Nephron progenitor cell (in vitro differentiated cells): ENCODE measurements at regions not wholly inside any gene's neighbourhood (a gene's known extent, or its start where the extent isn't known, plus 50 kb on each side); places are given as distances from the start of the nearest gene placed in this dataset.

Experiments used
- DNase-seq: peaks from one replicate; pipeline ENCODE4 v3.0.0; 2021
- H3K27ac Mint-ChIP-seq: 2 replicates; pipeline ENCODE4 v1.8.0; 2021; ENCODE audit warnings: mild to moderate bottlenecking, moderate library complexity, mixed read lengths
- H3K27me3 Mint-ChIP-seq: 2 replicates; pipeline ENCODE4 v1.8.0; 2021; ENCODE audit warnings: mild to moderate bottlenecking, low read depth, mixed read lengths; ENCODE audit not compliant: poor library complexity
- H3K36me3 Mint-ChIP-seq: 2 replicates; pipeline ENCODE4 v1.8.0; 2021; ENCODE audit warnings: low read depth, mixed read lengths
- H3K4me1 Mint-ChIP-seq: 2 replicates; pipeline ENCODE4 v1.8.0; 2021; ENCODE audit warnings: mixed read lengths
- H3K4me3 Mint-ChIP-seq: 2 replicates; pipeline ENCODE4 v1.8.0; 2021; ENCODE audit warnings: mild to moderate bottlenecking, moderate library complexity, mixed read lengths
- H3K9me3 Mint-ChIP-seq: 2 replicates; pipeline ENCODE4 v1.8.0; 2021; ENCODE audit warnings: mild to moderate bottlenecking, moderate library complexity, mixed read lengths
- TF ChIP-seq, protein P1 (sequence below): fragments of 200-600 bp; sonication (generic); IDR thresholded peaks from 2 replicates; pipeline ENCODE4 v1.5.0; 2021; ENCODE audit warnings: antibody characterized with exemption

DNA sequence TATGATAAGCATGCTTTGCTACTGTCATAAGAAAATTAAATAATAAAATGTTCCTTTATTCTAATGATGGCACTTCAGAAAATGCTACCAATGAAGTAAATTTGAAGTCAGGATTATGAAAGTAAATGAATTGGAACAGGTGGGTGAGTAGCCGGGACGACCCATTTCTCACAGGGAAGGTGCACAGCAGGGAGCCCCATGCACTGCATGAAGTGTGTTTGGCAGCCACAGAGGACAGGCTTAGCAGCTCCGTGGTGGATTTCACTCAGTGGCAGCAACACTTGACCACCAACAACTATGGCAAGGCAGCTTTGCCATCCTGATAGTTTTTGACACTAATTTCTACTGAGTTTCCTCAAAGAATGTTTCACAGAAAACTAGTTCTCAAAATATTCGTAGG lies 146.3 kb downstream of the ATL2 start:
- H3K27me3 Mint-ChIP-seq, result peaks cover 8% of the 10 kb centered on the region
- TF ChIP-seq, protein P1, sequence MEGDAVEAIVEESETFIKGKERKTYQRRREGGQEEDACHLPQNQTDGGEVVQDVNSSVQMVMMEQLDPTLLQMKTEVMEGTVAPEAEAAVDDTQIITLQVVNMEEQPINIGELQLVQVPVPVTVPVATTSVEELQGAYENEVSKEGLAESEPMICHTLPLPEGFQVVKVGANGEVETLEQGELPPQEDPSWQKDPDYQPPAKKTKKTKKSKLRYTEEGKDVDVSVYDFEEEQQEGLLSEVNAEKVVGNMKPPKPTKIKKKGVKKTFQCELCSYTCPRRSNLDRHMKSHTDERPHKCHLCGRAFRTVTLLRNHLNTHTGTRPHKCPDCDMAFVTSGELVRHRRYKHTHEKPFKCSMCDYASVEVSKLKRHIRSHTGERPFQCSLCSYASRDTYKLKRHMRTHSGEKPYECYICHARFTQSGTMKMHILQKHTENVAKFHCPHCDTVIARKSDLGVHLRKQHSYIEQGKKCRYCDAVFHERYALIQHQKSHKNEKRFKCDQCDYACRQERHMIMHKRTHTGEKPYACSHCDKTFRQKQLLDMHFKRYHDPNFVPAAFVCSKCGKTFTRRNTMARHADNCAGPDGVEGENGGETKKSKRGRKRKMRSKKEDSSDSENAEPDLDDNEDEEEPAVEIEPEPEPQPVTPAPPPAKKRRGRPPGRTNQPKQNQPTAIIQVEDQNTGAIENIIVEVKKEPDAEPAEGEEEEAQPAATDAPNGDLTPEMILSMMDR, result no peak
- DNase-seq, result no peak
- no peak overlapping the region for H3K4me3 Mint-ChIP-seq
- no peaks in the 10 kb centered on the region for H3K4me1 Mint-ChIP-seq
- no peak overlapping the region for H3K27ac Mint-ChIP-seq
- H3K36me3 Mint-ChIP-seq, result peaks cover 7% of the 10 kb centered on the region
- peaks cover 13% of the 10 kb centered on the region for H3K9me3 Mint-ChIP-seq

DNA sequence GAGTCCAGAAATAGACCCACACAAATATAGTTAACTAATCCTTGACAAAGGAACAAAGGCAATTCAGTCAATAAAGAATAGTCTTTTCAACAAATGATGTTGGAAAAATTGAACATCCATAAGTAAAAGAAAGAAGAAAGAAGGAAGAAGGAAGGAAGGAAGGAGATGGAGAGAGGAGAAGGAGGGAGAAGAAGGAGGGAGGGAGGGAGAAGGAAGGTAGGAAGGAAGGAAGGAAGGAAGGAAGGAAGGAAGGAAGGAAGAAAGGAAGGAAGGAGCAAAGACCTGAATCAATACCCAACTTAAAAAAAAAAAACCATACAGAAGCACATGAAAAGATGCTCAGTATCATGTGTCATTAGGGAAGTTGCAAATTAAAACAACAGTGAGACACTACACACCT lies 148.3 kb downstream of the ATL2 start:
- H3K27me3 Mint-ChIP-seq, result peaks cover 8% of the 10 kb centered on the region
- H3K4me3 Mint-ChIP-seq, result no peak overlapping the region
- no peak overlapping the region for H3K27ac Mint-ChIP-seq
- no peak for DNase-seq
- TF ChIP-seq, protein P1, result no peak
- no peaks in the 10 kb centered on the region for H3K9me3 Mint-ChIP-seq
- peaks cover 13% of the 10 kb centered on the region for H3K4me1 Mint-ChIP-seq
- no peaks in the 10 kb centered on the region for H3K36me3 Mint-ChIP-seq

GRCh38 chr2:38224821-38225437 lies 149.0 kb upstream of the CYP1B1 start:
- no peak overlapping the region for H3K4me3 Mint-ChIP-seq
- no peak for DNase-seq
- H3K4me1 Mint-ChIP-seq, result peaks cover 13% of the 10 kb centered on the region
- peaks cover 5% of the 10 kb centered on the region for H3K27me3 Mint-ChIP-seq
- H3K27ac Mint-ChIP-seq, result no peak overlapping the region
- H3K36me3 Mint-ChIP-seq, result no peaks in the 10 kb centered on the region
- H3K9me3 Mint-ChIP-seq, result peaks cover 5% of the 10 kb centered on the region
- TF ChIP-seq, protein P1, result no peak

DNA sequence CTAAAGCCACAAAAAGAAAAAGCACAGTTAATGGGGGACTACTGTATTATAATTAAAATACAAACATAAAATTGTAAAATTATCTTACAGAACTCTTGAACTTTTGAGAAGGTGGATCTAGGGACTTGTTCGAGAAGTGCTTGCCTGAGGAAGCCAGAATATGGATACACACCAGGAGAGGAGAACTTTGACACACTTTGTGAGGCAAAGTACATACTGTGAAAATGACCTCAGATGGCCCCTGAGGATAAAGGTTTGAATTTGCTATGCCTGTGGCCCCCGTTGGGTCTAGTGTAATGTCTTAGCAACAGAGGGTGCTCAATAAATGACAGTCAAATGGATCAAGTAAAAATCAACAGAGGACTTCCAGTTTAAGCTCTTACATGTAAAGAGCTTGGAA lies 148.2 kb upstream of the CYP1B1 start:
- H3K27ac Mint-ChIP-seq, result no peak overlapping the region
- TF ChIP-seq, protein P1, result no peak
- no peak for DNase-seq
- no peak overlapping the region for H3K4me3 Mint-ChIP-seq
- no peaks in the 10 kb centered on the region for H3K36me3 Mint-ChIP-seq
- H3K4me1 Mint-ChIP-seq, result peaks cover 14% of the 10 kb centered on the region
- peaks cover 11% of the 10 kb centered on the region for H3K9me3 Mint-ChIP-seq
- peaks cover 10% of the 10 kb centered on the region for H3K27me3 Mint-ChIP-seq

DNA sequence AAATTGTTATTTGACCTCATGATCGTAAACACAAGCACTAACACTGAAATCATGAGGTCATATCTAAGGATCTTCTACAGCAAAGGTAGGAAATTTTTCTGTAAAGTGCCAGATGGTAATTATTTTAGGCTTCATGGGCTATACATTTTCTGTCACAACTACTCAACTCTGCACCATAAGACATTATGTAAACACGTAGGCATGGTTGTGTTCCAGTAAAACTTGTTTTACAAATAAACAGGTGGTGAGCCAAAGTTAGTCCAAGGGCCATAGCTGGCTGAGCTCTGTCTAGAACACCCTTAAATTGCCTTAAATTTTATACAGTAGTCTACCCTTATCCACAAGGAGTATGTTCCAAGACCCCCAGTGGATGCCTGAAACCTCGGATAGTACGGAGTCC lies 147.3 kb upstream of the CYP1B1 start:
- DNase-seq, result no peak
- H3K36me3 Mint-ChIP-seq, result no peaks in the 10 kb centered on the region
- H3K9me3 Mint-ChIP-seq, result peaks cover 14% of the 10 kb centered on the region
- peaks cover 23% of the 10 kb centered on the region for H3K4me1 Mint-ChIP-seq
- H3K4me3 Mint-ChIP-seq, result no peak overlapping the region
- TF ChIP-seq, protein P1, result no peak
- H3K27me3 Mint-ChIP-seq, result peaks cover 10% of the 10 kb centered on the region
- no peak overlapping the region for H3K27ac Mint-ChIP-seq

DNA sequence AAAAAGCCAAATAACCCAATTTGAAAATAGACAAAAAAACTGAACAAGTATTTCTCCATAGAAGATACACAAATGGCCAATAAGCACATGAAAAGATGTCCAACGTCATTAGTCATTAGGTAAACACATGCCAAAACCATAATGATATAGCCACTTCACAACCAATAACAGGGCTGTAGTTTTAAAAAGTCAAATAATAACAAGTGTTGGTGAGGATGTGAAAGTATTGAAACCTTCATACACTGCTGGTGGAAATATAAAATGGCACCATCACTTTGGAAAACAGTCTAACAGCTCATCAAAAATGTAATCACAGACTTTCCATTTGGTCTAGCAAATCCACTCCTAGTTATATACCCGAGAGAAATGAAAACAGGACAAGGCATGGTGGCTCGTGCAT lies 144.2 kb upstream of the CYP1B1 start:
- Mint-ChIP-seq H3K36me3 (no peaks in the 10 kb centered on the region), H3K9me3 (peaks cover 14% of the 10 kb centered on the region), H3K4me1 (peaks cover 51% of the 10 kb centered on the region), H3K27ac (no peak overlapping the region), H3K4me3 (no peak overlapping the region), H3K27me3 (peaks cover 21% of the 10 kb centered on the region)
- TF ChIP-seq, protein P1, result no peak
- no peak for DNase-seq
